ENCODE measurements at regions not wholly inside any gene's neighbourhood (a gene's known extent, or its start where the extent isn't known, plus 50 kb on each side); places are given as distances from the start of the nearest gene placed in this dataset.

GRCh38 chr2:239682518-239682917 is 281.7 kb upstream of the HDAC4 start:
- no peak for DNase-seq

- no peak for DNase-seq
Observed at GRCh38 chr2:239679755-239680154, 278.9 kb upstream of the HDAC4 start.

- no peak for DNase-seq
Observed at GRCh38 chr2:239678666-239679296, 278.0 kb upstream of the HDAC4 start.

GRCh38 chr2:239678186-239678490 is 277.3 kb upstream of the HDAC4 start:
- no peak for DNase-seq

GRCh38 chr2:239677453-239678185 is 276.8 kb upstream of the HDAC4 start:
- no peak for DNase-seq

- DNase-seq: no peak
Observed at GRCh38 chr2:239676716-239677452, 276.1 kb upstream of the HDAC4 start.

GRCh38 chr2:239675826-239676715 is 275.3 kb upstream of the HDAC4 start:
- DNase-seq: no peak

GRCh38 chr2:239674981-239675825 is 274.4 kb upstream of the HDAC4 start:
- DNase-seq: no peak

- no peak for DNase-seq
Observed at GRCh38 chr2:239674101-239674980, 273.5 kb upstream of the HDAC4 start.

- no peak for DNase-seq
Observed at GRCh38 chr2:239673641-239674040, 272.8 kb upstream of the HDAC4 start.

- DNase-seq: no peak
Observed at GRCh38 chr2:239671916-239672849, 271.4 kb upstream of the HDAC4 start.

- DNase-seq: no peak
Observed at GRCh38 chr2:239671471-239671870, 270.7 kb upstream of the HDAC4 start.

GRCh38 chr2:239670463-239671120 is 269.8 kb upstream of the HDAC4 start:
- no peak for DNase-seq

GRCh38 chr2:239669899-239670460 is 269.2 kb upstream of the HDAC4 start:
- DNase-seq: no peak

GRCh38 chr2:239669181-239669898 is 268.5 kb upstream of the HDAC4 start:
- DNase-seq: no peak

- no peak for DNase-seq
Observed at GRCh38 chr2:239668651-239669050, 267.8 kb upstream of the HDAC4 start.

GRCh38 chr2:239668042-239668441 is 267.2 kb upstream of the HDAC4 start:
- no peak for DNase-seq

- DNase-seq: no peak
Observed at GRCh38 chr2:239667431-239667985, 266.7 kb upstream of the HDAC4 start.

Measured in hippocampal formation (tissue), 2 donors.